ENCODE measurements at regions not wholly inside any gene's neighbourhood (a gene's known extent, or its start where the extent isn't known, plus 50 kb on each side); places are given as distances from the start of the nearest gene placed in this dataset.
"Not testable (repeated sequence)": the region's sequence is repeated elsewhere in the genome, so short reads cannot be mapped to it uniquely, and the experiment has no call there.

DNA sequence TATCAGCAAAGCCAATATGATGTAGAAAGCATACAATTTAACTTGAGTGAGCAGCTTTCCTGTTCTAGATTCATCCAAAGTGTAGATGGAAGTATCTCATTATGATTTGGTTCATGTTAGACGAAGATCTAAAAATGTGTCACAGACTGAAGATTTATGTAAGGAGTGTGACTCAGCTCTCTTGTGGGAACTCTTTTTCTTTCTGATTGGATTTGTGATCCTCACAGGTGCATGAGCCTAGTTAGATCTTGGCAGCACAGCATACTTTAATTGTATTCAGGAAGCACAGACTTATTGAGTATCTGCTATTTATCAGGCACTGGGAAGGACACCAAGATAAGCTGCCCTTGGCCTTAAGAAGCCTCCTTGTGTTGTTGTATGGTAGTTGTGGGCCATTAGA lies 147.1 kb downstream of the C11orf91 start:
- DNase-seq: no peak

DNA sequence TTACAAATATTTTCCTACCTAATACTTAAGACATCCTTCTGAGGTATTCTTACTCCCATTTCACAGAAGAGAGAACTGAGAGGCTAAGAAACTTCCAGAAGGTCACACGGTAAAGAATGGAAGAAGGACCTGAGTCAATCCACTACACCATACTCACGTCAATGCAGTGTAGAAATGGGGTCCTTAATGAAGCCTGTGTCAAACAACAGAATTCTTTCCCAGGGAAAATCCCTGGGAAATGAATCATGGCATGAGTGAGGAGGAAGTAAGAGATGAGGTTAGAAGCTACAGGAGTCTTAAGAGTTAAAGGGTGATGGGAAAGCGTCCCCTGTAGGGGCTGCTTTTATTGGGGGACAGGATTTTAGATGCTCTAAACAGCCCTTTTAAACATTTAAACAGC lies 147.9 kb downstream of the C11orf91 start:
- DNase-seq: no peak

DNA sequence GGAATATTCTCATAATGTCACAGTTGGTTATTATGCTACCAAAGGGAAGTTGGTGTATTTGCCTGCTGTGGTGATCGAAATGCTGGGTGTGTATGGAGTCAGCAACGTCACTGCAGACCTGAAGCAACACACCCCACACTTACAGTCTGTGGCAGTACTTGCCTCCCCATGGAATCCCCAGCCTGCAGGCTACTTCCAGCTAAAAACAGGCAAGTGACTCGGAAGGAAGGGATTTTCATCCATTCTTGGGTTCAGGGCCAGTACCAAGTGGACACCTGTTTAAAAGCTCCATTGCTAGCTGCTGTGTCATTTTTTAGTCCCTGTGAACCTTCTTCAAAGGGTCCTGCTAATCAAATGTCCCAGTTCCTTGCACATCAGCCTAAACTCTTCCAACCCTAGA lies 149.6 kb downstream of the C11orf91 start:
- DNase-seq: no peak

DNA sequence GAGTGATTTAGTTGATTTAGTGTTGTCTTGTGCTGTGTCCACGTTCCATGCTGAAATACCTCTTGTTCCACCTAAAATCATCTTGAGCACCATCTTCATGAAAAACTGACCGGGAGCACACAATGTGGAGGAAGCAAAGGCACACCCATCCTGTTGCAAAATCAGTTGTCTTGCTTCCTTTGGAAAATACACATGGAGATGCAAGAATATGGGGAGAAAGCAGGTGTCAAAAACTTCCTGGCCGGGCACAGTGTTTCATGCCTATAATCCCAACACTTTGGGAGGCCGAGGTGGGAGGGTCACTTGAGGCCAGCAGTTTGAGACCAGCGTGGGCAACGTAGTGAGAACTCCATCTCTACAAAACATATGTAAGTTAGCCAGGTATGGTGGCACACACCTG lies 151.1 kb downstream of the C11orf91 start:
- DNase-seq: no peak

DNA sequence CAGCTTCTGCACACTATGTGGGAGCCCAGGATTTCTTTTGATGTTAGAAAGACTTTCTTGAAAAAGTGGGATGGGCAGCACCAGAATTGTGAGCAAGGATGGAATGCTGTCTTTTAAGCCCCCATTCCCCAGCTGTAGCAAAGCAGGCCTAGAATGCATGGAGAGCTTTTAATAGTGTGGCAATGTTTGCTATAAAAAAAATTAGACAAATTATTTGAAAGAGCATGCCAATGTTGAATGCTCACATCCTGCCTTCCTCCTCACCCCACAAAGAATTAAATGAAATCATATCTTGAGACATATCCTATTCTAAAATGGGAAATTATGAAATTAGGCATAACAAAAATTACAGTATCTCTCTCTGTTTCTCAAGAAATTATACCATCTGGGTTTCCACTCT lies 154.7 kb downstream of the C11orf91 start:
- no peak for DNase-seq

DNA sequence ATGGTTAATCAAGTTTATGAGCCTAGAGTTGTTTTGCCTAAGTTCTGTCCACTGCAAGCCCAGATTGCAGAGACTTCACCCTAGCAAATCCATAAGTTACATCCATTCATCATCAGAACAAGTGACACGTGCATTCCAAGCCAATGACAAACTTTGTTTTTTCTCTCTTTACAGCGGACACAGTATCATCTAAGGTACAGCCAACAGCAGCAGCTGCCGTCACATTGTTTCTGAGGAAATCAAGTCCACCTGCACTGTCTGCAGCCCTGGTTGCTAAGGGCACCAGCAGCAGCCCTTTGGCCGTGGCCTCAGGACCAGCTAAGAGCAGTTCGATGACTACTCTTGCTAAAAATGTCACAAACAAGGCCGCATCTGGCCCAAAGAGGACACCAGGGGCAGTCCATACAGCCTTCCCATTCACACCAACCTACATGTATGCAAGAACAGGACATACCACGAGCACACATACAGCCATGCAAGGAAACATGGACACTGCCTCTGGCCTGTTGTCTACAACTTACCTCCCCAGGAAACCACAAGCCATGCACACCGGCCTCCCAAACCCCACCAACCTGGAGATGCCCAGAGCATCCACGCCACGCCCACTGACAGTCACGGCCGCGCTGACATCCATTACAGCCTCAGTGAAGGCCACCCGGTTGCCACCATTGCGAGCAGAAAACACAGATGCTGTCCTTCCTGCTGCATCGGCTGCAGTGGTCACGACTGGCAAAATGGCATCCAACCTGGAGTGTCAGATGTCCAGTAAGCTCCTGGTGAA lies 155.8 kb downstream of the C11orf91 start:
- DNase-seq: no peak

DNA sequence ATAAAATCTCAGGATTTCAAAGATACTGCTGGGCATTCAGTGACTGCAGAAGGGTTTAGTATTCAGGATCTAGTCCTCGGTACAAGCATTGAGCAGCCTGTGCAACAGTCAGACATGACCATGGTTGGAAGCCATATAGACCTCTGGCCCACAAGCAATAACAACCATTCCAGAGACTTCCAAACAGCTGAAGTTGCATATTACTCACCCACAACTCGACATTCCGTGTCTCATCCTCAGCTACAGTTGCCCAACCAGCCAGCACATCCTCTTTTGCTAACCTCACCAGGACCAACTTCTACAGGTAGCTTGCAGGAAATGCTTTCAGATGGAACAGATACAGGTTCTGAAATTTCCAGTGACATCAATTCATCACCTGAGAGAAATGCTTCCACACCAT lies 156.8 kb downstream of the C11orf91 start:
- DNase-seq: no peak

DNA sequence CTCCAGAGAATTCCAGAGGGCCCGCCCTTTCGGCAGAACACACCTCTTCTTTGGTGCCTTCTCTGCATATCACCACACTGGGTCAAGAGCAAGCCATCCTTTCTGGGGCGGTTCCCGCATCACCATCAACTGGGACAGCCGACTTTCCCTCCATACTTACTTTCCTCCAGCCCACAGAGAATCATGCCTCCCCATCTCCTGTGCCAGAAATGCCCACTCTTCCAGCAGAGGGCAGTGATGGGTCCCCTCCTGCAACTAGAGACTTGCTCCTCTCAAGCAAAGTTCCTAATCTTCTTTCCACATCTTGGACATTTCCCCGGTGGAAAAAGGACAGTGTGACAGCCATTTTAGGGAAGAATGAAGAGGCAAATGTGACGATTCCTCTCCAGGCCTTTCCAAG lies 157.7 kb downstream of the C11orf91 start:
- peak in 1 of 2 experiments; percentile 29 for DNase-seq

DNA sequence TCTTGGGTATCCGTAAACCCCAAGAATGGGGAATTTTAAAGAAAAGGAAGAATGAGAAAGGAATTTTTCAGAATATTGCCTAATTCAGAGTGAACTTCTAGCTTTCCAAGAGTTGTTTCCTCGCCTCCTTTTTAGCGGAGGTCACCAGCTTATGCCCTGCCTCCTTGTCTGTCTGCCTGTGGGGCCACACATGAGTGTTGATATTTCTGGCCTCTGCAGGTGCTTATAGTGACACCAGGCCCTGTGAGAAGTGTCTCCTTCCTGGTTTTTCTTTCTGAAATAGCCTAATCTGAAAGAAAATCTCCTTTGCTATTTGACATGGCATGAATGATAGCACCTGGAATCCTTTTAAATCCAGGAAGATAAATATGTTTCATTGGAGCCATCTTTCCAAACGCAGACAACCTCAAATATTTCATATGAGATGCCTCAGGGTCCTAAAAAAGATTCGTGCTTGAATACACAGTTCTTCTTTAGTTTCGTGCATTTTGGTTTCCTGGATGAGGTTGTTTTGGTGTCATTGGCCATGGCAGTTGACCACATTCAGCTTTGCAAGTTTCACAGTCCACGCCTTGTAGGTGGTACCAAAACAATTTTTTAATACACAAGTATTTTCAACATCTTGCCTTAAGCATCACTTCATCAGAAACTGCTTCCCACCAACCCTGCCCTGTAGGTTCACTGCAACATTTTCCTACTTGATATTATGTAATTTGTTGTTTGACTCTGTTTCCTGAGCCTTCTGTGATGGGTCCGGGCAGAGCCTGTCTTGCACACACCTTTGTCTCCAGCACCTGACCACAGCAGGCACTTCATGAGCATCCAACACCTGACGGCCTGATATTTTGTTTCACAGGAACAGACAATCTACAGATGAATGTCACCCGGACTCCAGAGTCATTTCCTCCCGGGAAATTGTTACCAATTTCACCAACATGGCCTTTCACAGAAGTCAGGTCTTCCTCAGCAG lies 159.4 kb downstream of the C11orf91 start:
- no peak for DNase-seq

DNA sequence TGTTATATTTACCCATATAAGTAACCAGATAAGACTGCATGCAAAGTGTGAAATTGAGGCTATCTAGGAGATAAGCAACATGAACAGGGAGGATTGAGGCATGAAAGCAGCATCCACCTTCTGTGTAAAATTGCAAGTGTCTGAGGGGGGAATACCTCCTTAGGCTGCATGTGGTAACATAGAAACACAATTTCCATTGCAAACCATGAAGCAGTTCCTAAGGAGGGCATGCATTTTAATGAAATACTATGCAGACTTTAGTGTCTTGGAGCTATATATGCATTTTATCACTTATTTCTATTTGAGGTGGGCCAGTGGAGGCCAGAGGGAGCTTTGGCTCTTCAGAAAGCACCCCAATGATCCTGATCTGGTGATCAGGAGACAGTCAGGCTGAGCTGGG lies 160.2 kb downstream of the C11orf91 start:
- no peak for DNase-seq

DNA sequence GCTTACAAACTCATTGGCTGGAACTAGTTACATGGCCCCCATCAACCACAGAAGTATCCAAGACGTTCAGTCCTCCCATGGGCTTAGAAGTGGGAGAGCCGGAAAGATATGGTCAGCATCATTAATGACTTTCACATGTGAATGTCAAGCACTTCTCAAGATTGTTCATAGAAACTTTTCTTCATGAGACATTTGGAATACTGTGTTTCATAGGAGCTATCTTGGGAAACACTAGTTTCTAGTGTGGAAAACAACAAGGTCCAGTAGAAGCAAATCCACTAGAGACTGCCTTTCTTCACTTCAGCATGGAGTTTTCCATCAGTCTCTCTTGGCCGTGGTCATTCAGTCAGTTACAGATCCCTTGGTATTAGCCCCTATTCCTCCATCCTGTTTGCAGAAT lies 160.9 kb downstream of the C11orf91 start:
- DNase-seq: no peak

DNA sequence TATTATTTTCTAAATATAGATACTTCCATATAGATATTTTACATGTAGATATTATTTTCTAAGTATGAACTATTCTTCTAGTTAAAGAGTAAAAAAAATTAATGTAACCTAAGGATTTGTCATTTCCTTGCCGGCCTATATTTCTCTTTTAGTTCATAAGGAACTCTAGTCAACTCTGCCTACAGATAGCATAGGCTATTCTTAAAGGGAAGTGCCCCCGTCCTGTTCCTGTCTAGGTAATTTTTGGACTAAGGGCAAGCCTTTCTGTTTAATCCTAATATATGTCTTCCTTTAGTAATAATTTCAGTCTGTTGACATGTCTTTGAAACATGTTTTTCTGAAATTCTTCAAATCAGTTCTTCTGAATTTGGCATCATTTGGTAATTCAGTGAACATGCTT lies 161.9 kb downstream of the C11orf91 start:
- DNase-seq: no peak

DNA sequence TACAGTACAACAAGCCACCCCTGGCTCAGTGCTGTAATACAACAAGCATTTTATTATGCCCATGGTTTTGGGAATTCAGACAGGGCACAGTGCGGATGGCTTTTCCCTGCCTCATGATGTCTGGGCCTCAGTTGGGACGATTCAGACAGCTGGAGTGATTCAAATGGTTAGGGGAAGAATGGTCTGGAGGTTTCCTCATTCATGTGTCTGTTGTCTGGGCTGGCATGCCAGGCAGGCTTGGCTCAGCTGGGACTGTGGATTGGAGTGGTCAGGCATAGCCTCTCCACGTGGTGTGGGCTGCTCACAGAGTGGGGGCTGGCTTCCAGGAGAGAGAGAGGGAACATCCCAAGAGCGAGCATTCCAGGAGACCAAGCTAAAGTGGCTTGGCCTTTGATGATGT lies 164.4 kb downstream of the C11orf91 start:
- no peak for DNase-seq

DNA sequence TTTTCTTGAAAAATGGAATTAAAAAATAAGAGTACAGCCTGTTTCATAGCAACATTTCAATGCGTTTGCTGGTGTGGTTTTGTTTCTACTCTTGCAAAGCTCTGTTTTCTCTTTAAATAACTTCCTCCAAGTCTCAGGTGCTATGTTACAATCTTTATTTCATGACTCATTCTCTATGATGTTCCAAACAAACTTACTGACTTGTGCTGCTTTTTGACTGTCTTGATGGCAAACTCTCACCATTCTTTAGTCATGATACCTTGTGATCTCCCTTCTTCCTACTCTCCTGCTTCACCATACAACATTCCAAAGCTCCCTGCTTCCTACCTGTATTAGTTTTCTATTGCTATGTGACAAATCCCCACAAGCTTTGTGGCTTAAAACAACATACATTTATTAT lies 166.1 kb downstream of the C11orf91 start:
- DNase-seq: no peak

DNA sequence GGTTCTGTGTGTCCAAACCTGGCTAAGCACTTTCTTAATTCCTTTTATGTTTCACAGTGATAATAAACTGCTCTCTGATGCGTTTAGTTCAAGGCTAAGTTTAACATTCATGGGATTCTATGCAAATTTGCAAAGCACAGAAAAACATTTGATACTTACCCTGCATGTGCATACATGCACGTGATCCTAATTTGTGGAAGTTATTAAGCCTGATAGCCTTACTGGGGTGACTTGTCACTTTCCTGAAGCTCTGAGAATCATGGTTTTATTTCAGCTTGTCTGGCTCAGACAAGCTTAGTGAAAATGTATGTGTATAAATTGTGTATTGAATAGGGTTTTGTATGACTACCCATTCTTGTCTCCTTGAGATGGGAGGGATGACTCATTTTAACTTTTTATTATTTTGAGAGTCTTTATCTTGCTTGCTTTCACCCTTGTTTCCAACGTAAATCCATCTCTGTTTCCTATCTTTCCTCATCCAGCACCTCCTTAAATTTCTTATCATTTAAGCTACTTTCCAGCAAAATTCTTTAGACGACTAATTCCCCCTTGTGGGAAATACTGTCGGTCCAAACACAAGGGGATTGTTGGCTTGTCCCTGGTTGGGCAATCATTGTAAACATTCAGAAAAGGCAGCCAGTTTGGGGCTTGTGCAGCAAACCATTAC lies 167.1 kb downstream of the C11orf91 start:
- no peak for DNase-seq

DNA sequence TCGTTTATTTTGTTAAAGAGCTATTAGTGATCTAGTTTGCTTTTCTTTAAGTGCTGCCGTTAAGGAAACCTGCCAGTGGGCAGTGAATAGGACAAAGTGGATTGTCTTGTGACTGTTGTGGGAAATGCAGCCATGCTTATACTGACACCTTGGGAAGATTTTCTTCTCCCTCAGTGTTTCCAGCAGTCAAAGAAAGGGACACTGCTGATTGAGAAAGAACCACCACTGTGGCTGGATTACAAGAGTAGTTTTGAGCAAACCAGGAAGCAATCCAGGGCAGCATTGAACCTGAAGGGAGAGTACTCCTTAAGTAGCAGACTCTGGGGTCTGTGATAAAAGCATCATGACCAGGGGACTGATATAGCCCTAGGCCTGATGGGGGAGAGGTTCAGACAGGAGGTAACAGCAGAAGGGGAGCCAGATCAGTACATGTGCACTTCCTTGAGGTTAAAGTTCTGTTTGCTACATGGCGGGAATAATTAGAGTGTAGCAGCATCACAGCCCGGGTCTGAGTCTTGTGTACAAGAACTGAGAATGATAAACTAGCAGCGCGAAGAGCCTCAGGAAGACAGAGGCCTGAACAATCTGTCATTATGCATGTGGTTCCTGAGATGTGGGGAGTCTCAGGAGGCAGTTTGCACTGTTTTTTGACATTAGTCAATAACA lies 167.8 kb downstream of the C11orf91 start:
- DNase-seq: no peak

DNA sequence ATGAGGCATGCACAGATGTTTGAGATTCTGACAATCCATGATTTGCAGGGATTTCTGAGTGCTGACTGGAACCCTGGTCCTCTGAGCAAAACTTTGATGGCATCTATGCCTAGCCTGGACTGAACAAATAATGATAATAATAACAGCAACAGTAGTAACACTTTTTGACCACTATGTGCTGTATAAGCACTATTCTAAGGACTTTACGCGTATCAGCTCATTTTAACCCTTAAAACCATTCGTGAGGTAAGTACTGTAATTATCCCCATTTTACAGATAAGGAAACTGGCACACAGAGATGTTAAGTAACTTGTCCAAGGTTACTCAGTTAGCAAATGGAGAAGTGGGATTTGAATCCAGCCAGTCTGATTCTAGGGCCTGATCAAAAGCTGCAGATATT lies 168.4 kb downstream of the C11orf91 start:
- no peak for DNase-seq

DNA sequence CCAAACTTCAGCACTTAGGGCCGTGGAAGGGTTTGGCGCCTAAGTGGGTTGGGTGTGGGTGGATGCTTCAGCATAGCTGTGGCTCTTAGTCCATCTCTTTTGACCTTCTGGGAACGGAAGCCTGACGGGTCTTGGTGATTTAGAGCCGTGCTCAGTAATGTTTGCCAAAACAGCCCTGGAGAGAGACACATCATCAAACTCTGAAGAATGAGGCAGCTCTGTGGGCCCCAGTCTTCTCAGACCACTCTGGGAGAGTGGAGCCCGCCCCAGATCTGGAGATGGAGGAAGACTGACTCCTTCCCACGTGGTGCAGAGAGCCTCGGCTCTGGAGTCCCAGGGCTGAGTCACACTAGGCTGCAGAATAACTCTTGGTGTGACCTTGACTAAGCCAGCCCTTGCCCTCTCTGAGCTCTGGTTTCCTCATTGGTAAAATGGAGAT lies 168.9 kb downstream of the C11orf91 start:
- no peak for DNase-seq

DNA sequence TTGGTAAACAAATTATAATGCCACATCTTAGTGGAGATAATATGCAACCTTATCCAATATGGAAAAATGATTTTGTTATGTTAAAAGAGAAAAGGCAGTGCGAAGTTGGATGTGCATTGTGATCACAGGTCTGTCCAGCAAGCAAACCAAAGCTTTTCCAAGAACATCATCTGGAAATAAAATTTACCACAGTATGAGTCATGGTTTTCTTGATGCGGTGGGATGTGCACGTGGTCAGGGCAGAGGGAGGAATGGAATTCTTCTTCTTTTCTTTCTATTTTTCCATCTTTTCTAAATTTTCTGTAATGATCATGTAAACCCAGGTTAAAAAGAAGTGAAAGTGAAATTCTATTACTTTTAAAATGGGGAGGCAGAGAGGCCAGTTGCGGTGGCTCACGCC lies 169.8 kb downstream of the C11orf91 start:
- no peak for DNase-seq

DNA sequence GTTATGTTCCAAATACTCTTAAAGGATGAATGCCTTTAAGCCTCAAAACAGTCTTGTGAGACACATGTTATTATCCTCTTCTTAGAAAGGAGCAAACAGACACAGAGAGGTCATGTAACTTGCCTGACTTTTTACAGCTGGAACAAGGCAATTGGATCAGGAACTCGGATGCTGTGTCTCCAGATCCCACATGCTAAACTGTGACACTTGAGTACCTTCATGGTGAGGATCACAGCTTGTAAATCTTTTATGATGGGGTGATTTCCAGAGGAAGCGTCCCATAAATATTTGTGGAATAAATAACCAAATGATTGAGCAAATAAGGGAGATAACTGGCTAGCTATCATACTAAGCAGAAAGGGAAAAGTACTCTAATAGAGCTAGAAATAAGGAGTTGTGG lies 171.2 kb downstream of the C11orf91 start:
- no peak for DNase-seq

DNA sequence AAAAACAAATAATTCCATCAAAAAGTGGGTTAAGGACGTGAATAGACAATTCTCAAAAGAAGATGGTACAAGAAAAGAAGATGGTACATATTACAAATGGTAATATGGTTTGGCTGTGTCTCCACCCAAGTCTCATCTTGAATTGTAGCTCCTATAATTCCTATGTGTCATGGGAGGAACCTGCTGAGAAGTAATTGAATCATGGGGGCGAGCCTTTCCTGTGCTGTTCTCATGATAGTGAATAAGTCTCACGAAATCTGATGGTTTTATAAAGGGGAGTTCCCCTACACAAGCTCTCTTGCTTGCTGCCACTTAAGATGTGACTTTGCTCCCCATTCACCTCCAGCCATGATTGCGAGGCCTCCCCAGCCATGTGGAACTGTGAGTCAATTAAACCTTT lies 172.9 kb downstream of the C11orf91 start:
- DNase-seq: not testable (repeated sequence)

DNA sequence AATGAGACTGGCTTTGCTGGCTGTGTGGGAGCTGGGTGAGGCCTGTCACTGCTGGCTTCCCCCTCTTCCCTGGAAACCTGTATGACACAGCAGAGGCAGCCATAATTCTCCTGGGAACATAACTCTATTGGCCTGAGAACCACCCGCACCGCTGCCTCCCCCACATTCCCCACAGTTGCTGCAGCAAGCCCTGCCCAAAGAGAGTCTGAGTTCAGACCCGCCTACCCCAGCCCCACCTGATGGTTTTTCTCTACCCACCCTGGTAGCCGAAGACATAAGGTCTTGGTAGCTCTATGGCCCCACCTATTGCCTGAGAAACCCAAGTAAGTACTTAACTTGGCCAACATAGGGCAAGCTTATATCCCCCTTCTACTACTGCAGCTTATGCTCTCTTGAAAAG lies 174.8 kb downstream of the C11orf91 start:
- no peak for DNase-seq

DNA sequence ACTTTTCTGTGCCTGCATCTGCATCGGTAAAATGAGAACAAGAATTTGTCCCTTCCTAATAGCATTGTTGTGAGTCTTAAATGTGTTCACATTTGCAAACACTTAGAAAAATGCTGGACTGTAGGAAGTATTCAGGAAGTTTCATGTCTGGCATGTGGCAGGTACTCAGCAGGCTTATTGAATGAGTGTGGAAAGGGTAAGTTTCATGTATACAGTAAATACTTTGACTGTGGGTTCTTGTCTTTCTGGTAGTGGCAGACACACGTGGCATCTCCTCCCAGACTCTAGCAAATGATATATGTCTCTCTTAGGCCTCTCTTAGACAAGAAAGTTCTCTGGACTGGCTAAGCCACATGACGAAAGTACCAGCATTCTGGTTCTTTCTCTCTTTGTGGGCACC lies 179.2 kb downstream of the C11orf91 start:
- no peak for DNase-seq

All from NCI-H524 (cell line).